GM18909 (cell line): ENCODE measurements at regions not wholly inside any gene's neighbourhood (a gene's known extent, or its start where the extent isn't known, plus 50 kb on each side); places are given as distances from the start of the nearest gene placed in this dataset.
"Not testable (repeated sequence)": the region's sequence is repeated elsewhere in the genome, so short reads cannot be mapped to it uniquely, and the experiment has no call there.

Source experiments
- ATAC-seq: cut with Tn5 transposase; IDR thresholded peaks from one replicate; pipeline ENCODE4 v1.9.1; 2021; ENCODE audit warnings: mild to moderate bottlenecking; ENCODE audit not compliant: unreplicated experiment, poor library complexity

DNA sequence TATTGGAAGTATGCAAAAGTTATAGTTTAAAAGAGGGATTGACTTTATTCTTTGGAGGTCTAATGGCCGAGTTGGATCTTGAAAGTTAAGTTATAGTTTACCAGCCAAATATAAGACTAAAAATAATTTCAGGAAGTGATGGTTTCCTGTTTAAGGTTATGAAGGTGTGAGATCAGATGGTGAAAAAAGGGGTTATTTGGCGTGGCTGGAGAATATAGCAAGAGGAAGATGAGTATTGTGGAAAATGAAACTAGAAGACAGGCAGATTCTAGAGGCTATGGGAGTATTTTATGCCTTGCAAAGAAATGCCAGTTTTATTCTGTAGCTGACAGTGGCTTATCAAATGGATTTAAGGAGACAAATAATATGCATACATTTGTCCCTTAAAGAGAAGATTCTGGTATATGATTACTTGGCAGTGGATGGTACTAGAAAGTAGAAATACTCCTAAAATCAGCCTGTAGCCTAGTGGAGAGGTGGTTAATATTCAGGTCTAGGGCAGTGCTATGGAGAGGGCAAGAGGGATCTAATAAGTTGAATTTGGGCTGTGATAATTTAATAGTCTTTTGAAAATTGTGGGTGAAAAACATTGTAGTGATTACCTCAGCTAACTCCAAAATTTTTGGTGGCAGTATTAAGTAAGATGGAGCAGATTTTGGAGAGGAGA lies 1091.8 kb upstream of the ATXN7L3B start:
- peak; percentile 84 for ATAC-seq

DNA sequence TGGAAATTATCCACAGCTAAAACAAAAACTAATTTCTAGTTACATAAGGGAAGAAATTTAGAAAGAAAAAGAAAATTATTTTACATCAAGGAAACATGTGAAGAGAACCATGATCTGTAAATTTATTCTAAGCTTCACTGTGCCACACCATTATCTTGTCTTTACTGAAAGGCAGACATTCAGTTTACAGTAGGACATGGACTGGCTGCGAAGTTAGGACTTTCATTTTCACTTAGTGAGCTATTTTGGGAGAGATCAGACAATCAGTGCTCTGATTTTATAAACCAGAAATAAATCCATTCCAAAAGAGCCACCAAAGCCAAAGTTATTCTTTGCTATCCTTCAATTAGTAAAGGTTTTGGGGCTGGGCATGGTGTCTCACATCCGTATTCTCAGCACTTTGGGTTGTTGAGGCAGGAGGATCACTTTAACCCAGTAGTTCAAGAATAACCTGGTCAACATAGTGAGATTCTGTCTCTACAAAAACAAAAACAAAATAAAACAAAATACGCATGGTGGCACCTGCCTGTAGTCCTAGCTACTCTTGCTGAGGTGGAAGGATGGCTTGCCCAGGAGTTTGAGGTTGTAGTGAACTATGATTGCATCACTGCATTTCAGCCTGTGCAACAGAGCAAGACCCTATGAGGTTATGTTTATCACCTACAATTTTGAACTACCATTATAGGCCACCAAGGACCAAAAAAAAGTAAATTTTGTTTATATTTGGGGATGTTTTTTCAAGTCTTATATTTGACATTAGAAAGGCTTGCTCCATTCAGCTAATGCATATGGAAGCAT lies 1084.8 kb upstream of the ATXN7L3B start:
- peak; percentile 53 for ATAC-seq

DNA sequence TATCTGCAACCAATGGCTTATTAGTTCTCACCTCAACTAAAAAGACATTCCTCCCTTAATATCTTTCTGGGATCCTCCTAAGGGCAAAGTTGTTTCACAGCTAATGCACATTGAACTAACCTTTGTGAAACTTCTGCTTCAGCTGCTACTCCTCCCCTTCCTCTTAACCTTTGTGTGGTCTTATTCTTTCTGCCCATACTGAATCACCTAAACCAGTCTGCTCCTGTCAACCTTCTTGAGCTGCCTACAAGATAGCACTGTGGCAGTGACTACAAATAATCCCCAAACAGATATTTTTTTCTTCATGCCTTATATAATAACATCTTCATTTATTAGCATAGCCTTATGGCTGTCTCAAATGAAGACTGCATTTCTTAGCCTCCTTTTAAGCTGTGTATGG lies 1077.4 kb upstream of the ATXN7L3B start:
- no peak for ATAC-seq

DNA sequence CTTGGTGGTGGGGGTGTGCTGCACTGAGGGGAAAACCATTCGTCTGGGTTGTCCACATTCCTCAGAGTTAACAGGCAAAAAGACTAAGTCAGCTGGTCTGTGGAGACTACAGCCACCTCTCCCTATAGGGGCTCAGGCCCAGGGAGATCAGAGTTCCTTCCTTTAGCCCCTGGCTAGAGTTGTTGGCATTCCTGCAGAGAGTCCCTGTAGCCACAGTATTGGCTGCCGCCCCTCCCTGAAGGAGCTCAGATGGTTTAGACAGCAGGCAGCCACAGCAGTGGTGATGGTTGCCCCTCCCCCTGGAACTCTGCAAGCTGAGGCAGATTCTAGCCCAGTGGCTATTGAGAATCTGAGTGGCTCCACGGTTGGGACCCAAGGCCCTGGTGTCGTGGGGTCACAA lies 1072.5 kb upstream of the ATXN7L3B start:
- no peak for ATAC-seq

DNA sequence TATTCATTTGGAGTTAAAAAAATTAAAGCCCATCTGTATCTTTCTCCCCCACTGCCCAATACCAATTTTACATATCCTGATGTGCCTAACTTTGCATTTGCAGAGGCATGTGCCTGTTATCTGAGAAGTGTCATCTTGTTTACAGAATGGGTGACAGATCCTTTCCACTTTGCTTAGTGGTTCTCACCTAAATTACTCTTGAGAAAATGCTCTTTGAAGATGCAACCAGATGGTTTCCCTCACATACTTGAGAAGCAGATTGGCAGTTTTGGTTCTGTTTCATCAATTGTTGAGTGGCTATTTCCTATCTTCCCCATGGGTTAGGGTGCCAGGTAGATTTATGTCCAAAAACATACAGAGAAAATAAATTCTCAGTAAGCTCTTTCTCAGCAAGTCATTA lies 1051.4 kb upstream of the ATXN7L3B start:
- no peak for ATAC-seq

DNA sequence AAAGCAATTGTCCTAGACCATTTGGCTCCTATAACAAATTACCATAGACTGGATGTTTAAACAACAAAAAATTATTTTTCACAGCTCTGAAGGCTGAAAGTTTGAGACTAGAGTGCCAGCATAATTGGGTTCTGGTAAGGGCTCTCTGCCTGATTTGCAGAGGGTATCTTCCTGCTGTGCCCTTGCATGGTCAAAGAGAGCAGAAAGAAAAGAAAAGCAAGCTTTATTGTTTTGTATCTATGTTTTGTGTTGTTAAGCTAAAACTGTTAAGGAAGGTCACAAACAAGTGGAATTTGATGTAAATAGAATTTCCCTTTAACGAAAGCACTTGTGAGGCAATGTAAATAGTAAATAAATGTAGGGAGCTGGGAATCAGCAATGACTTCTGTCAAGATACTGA lies 1031.0 kb upstream of the ATXN7L3B start:
- ATAC-seq = no peak

DNA sequence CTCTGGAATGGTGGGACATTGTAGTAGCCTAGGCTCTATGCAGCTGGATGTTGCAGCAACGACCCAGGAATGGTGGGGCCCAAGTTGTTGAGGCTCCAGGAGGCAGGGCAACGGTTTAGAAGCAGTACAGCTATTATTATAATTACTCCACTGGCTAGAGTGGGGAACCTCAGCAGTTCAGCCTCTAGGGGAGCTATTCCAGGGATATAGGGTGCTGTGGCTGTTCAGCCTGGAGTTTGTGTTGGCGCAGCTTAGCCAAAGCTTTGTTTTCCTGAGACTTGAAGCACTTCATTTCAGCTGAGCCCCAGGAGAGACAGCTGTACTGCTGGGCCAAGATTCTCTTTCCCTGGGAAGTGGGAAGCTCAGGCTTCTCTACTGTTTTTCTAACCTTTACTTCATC lies 1023.0 kb upstream of the ATXN7L3B start:
- no peak for ATAC-seq

DNA sequence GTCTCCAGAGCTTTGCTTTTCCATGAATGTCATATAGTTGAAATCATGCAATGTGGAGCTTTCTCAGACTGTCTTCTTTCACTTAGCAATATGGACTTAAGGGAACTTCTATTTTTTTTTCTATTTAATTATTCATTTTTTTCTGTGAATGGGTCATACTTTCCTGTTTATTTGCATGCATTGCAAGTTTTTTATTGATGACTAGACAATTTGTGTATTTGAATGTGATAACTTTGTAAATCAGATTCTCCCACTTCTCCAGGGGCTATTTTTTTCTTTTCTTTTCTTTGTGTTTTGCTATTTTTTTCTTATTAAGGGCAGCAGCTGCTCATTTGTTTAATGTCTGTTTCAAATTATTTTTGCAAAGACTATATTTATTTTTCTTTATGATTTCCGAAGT lies 1019.8 kb upstream of the ATXN7L3B start:
- no peak for ATAC-seq

DNA sequence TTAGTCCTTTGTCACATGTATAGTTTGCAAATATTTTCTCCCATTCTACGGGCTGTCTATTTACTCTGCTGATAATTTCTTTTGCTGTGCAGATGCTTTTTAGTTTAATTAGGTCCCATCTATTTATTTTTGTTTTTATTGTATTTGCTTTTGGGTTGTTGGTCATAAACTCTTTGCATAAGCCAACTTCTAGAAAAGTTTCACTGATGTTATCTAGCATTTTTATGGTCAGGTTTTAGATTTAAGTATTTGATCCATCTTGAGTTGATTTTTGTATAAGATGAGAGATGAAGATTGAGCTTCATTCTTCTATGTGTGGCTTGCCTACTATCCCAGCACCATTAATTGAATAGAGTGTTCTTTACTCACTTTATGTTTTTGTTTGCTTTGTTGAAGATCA lies 1008.4 kb upstream of the ATXN7L3B start:
- no peak for ATAC-seq

DNA sequence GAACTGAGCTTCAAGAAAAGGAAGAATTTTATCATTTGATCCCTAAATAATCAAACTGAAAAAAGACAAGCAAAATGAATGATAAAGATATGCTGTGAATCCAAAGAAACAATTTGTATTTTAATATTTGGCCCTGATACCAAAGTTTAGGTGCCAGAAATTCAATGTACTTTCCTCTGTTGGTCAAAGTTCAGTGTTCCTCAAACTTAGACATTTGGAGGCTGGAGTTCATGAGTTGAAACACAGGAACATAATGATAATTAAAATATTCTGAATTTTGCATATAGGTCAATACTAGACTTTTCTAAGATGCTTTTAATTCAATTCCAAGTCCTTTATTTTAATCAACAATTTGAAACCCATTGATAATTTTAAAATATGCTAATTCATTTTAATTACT lies 1007.7 kb upstream of the ATXN7L3B start:
- ATAC-seq = no peak

DNA sequence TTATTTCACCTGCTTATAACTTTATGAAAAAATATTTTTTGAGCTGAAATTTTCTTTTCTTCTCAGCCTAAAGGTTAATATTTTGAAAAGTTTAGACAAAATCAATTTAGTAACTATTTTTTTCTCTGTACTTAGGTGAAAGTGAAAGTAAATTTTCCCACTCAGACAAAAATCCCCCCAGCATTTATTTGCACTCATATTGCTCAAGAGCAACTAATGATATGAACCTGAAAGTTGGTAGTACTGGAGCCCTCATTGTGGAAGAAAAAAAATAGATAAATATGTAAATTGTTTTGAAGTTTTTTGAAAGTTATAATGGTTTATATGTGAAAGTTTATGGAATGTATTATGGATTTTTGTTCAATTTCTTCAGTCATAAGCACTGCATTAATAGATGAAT lies 1005.9 kb upstream of the ATXN7L3B start:
- ATAC-seq = no peak

DNA sequence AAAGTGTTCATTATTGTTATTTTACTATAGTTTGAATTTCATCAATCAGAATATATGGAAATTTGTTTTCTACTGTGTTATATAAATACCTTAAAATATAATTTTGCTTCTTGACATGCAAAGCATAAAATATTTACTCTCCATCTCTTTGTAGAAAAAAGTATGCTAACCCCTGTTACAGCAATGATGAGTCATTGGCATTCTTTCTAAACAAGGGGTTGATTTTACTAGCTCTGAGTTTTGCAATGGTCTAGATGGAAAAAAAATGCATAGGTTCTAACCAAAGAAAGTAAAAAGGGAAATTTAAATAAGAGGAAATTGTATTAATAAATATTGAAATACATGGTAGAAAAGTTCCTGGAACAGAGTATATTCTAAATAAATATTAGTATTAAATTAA lies 990.2 kb upstream of the ATXN7L3B start:
- no peak for ATAC-seq

DNA sequence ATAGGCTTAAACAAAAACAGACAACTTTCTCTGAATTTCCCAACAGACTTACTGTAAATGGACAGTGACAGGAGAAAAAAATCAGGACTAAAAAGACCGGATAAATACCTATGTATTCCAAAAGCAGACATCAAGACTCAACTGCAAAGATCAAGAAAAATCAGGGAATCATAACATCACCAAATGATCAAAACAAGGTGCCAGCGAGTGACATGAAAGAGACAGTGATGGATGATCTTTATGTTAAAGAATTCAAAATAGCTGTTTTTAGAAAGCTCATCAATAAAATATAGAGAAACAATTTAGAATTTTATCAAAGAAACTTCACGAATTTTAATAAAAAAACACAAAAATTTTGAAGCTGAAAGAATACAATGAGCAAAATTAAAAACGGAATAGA lies 952.5 kb upstream of the ATXN7L3B start:
- ATAC-seq = no peak

DNA sequence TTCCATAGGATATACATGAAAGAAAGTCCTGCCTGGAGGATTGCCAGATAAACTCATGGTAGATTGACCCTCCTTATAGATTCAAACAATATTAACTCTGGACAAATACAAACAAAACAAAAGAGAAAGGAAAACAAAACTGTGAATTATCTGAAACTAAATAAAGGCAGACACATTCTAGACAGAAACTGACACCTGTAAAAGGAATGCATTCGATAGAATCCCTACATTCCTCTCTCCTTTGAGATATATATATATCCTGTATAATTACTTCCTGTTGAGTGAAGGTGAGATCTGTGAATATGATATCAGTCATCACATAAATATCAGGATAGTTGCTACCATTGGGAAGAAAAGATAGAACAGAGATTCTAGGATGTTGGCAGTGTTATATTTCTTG lies 948.4 kb upstream of the ATXN7L3B start:
- ATAC-seq = no peak

DNA sequence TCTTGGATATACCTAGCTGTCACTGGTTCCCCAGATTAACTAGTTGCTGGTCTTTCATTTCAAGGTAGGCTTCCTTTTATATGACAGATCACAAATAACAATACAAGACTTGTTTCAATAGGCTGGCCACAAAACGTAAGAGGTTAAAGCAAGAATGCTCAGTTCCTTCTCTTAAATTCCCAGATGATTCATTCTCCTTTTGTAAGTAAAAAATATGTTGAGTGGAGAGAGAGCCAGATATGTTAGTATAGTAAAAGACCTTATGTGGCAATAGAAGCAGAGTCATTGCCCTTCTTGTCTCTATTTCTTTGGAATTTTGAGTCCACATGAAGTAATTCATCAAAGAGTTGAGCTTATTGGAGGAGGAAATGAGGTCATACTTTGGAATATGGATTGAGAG lies 939.0 kb upstream of the ATXN7L3B start:
- no peak for ATAC-seq

DNA sequence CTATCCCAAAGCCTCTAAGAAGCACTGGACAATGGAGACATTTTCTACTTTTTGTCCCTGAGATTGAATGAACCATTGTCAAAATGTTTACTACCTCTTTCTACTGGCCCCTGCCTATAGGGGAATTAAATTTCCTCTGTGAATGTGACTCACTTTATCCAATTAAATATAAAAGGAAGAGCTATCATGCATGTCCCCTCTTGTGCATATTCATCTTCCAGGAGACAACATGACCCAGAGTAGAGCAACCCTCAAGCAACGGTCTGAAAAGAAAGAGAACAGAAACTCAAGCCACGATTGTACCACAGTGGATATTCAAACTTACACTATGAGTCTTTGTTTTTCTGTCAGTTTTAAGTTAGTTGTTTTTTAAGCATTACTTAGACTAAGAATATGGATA lies 938.4 kb upstream of the ATXN7L3B start:
- no peak for ATAC-seq

DNA sequence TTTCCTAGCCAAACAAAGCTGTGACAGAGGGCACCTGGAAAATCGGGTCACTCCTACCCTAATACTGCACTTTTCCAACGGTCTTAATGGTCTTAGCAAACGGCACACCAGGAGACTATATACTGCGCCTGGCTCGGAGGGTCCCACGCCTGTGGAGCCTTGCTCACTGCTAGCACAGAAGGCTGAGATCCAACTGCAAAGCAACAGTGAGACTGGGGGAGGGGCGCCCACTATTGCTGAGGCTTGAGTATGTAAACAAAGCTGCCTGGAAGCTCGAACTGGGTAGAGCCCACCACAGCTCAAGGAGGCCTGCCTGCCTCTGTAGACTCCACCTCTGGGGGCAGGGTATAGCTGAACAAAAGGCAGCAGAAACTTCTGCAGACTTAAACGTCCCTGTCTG lies 931.7 kb upstream of the ATXN7L3B start:
- not testable (repeated sequence) for ATAC-seq

DNA sequence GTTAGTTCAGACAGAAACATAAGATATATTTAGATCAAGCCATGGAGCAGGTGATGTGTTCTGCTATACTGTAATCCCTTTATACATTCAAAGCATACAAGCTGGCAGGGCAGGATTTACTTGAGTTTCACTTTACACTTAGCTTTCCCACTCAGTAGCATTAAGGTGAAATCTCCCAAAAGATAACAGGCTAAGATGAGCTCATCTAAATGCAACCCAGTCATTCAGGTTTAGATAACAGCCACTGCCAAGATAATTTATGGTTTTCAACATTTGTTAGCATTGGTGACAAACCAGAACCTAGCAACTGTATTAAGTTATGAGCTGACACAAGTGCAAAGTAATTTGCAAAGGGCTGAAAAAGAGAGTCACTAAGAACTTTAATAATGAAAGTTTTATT lies 925.1 kb upstream of the ATXN7L3B start:
- ATAC-seq = no peak

DNA sequence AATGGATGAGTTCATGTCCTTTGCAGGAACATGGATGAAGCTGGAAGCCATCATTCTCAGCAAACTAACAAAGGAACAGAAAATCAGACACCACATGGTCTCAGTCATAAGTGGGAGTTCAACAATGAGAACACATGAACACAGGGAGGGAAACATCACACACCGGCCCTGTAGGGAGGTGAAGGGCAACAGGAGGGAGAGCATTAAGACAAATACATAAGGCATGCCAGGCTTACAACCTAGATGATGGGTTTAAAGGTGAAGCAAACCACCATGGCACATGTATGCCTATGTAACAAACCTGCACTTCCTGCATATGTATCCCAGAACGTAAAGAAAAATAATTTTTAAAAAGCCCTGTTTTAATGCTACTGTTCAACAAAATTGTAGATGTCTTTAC lies 914.2 kb upstream of the ATXN7L3B start:
- no peak for ATAC-seq

DNA sequence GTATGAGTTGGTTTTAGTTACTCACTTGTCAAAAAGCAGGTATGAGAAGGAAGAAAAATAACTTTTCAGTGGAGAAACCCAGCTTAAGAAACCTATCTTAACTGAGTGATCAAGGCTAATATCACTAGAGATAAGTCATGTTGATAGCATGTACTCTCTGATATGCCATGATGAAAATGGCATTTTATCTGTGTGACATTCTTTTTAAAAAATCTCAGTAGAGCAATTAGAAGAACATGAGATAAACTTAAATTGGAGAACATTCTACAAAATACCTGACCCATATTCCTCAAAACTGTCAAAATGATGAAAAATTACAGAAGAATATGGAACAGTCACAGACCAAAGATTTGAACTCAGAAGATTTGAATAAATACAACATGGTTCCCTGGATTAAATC lies 912.4 kb upstream of the ATXN7L3B start:
- ATAC-seq = no peak

DNA sequence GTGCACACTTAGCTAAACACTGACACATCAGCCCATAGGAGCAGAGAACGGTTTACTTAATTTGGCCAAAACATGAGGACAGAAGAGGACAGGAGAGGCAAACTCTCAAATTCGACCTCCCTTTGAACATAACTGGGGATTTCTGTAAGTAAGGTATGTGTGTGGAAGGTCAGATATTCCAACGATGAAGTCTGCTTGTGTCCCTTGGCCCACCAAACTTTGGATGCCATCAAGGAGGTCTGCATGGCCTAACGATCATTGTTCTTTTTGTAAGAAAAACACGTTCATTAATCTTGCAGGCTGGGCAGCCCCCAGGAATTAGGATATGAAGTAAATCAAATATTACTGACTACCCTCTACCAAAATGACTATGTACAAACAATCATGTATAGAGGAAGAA lies 908.5 kb upstream of the ATXN7L3B start:
- ATAC-seq = no peak
